ENCODE measurements at regions not wholly inside any gene's neighbourhood (a gene's known extent, or its start where the extent isn't known, plus 50 kb on each side); places are given as distances from the start of the nearest gene placed in this dataset.
"Not testable (repeated sequence)": the region's sequence is repeated elsewhere in the genome, so short reads cannot be mapped to it uniquely, and the experiment has no call there.

DNA sequence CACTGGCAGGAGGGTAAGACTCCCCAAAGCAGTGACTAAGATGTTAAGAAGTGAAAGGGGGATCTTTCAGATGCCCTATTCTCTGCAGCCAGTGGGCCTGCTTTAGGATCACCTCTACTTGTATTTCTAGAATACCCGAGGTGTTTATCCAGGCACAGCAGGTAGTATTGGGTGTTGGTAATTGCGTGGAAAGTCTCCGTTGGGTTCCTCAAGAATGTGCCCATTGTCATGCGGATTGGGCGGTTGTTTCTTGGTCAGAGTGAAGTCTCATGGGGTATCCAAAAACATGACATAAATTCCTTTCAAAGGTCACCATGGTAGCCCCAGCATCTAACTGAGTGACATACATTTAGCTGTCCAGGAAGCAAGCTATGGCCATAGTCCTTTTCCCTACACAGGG is 308.8 kb downstream of the RPIA start:
- DNase-seq (ENCODE audit: low spot score) = no peak

GRCh38 chr2:89004238-89004637 is 312.8 kb downstream of the RPIA start:
- DNase-seq (ENCODE audit: low spot score) = not testable (repeated sequence)

GRCh38 chr2:89020566-89020965 is 329.1 kb downstream of the RPIA start:
- DNase-seq (ENCODE audit: low spot score) = not testable (repeated sequence)

DNA sequence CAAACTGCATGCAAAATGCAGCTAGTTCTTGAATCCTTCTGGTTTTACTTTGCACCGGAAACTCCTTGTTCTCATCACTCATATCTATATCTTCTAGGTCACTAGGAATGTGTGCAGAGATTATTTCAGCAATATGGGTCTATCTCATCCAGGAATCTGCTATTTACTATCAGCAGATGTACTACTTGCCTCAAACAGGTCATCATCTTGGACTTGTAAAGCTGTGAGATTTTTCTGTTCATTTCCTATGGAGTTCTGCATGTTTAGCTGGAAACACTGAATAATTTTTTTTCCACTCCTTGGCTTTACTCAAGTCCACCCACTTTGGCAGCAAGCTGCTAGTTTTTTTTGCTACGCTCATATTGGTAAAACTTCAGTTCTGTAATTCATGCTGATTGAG is 334.8 kb downstream of the RPIA start:
- DNase-seq (ENCODE audit: low spot score) = not testable (repeated sequence)

- DNase-seq (ENCODE audit: low spot score) = not testable (repeated sequence)
These were observed 335.6 kb downstream of the RPIA start for GRCh38 chr2:89027115-89027514.

DNA sequence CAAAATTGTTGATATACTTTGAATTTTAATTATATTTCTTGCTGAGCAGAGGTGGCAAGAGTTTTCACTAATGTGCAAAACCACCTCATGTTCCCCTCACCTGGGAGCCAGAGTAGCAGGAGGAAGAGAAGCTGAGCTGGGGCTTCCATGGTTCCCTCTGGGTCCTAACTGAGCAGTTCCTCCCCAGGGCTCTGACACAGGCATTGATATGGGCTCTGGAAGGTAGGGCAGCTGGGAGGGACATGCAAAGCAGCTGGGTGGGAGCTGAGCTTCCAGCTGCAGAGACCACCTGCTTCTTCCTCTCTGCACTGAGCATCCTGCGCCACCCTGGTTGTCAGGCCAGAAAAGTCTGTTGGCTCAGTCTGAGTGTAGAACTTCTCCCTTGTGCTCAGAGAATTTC is 336.1 kb downstream of the RPIA start:
- not testable (repeated sequence) for DNase-seq (ENCODE audit: low spot score)

DNA sequence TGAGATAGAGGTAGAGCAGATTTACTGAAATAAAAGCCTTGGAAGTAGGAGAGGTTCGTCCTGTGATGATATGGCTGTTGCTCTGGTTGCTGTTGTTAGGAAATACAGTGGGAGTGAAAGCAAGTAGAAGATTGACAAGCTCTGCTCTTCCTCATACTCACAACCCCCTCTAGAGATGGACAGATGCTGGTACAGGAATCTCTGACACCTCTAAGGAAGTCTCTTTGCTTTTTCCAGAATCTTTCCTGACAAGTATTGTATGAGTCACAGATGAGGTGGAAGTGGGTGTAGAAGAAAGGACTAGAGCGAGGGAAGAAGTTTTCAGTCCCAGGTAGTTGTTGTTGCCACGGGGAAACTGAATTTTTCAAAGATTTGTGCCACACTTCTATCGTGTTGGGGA is 337.8 kb downstream of the RPIA start:
- DNase-seq (ENCODE audit: low spot score) = not testable (repeated sequence)

DNA sequence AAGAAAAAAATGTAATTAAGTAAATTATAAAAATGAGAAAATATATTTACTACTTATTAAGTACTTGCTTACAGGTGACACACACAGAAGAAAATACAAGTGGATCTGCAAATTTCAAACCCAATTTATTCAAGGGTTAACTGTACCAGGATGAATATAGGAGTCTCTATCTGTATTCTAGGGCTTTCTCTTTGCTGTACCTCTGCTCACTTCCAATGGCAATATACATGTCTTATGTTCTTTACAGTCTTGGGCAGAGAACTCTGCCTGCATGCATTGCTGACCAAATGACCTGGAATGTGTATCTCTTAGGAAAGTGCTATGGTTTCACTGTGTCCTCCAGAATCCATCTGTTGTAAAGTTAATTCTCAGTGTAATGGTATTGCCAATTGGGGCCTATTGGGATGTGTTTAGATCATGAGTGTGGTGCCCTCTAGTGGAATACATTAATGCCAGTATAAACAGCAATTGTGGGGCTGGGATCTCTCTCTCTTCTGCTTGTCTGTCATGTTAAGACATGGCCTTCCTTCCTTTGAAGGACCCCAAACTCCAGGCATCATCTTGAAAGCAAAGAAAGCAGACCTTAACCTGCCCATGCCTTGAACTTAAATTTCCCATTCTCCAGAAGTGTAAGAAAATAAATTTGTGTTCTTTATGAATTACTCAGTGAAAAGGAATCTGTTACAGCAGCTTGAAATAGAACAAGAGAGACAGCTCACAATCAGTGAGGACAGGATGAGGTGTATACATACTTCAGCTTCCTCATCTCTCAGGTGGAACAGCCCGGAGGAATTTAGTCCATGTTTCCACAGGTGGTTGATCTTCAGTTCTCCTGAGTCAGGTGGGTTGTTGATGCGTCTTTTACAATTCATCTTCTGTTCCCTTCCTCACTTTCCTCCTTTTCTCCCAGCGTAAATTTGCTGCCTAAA is 356.9 kb downstream of the RPIA start:
- DNase-seq (ENCODE audit: low spot score) = peak; percentile 37

DNA sequence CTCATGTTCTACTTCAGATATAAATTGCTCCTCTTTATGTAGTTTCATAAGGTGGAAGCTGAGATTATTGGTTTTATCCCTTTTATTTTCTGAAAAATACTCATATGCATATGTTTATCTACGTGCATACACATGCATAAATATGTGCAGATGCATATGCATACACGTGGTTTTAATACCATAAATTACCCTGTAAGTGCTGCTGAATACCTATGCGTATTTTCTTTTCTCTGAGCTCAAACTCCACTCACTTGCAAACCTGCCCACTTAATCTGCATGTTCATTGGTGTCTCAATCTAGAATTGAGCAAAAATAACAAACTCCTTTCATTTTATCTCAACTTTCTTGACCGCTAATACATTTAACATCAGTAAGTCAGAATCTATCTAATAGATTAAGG is 367.1 kb downstream of the RPIA start:
- DNase-seq (ENCODE audit: low spot score) = not testable (repeated sequence)

DNA sequence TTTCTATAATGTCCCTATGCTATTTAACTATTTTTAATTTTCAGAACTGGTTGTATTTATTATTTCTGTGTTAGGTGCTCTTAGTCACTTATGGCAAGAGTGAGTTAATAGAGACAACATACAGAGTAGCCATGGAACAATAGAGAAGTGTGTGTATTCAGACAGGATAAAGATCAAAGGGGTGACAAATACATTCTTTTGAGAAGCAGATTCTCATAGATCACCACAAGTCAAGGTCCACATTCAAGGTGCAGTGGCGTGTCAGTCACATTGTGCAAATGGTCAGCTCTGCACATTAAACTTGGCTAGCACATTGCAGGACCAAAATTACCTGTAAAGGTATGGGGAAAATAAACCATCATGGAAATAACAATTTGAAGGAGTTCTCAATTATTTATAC is 369.7 kb downstream of the RPIA start:
- DNase-seq (ENCODE audit: low spot score) = not testable (repeated sequence)

- not testable (repeated sequence) for DNase-seq (ENCODE audit: low spot score)
These were observed 385.3 kb downstream of the RPIA start for GRCh38 chr2:89076771-89077170.

- DNase-seq (ENCODE audit: low spot score) = not testable (repeated sequence)
These were observed 401.4 kb downstream of the RPIA start for GRCh38 chr2:89092911-89093310.

GRCh38 chr2:89095060-89095459 is 403.6 kb downstream of the RPIA start:
- not testable (repeated sequence) for DNase-seq (ENCODE audit: low spot score)

DNA sequence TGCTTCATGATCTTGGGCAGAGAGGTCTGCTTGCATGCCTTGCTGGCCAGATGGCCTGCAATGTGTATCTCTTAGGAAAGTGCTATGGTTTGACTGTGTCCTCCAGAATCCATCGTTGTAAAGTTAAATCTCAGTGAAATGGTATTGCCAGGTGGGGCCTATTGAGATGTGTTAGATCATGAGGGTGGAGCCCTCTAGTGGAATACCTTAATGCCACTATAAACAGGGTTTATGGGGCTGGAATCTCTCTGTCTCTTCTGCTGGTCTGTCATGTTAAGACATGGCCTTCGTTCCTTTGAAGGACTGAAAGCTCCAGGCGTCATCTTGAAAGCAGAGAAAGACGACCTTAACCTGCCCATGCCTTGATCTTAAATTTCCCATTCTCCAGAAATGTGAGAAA is 411.1 kb downstream of the RPIA start:
- not testable (repeated sequence) for DNase-seq (ENCODE audit: low spot score)

DNA sequence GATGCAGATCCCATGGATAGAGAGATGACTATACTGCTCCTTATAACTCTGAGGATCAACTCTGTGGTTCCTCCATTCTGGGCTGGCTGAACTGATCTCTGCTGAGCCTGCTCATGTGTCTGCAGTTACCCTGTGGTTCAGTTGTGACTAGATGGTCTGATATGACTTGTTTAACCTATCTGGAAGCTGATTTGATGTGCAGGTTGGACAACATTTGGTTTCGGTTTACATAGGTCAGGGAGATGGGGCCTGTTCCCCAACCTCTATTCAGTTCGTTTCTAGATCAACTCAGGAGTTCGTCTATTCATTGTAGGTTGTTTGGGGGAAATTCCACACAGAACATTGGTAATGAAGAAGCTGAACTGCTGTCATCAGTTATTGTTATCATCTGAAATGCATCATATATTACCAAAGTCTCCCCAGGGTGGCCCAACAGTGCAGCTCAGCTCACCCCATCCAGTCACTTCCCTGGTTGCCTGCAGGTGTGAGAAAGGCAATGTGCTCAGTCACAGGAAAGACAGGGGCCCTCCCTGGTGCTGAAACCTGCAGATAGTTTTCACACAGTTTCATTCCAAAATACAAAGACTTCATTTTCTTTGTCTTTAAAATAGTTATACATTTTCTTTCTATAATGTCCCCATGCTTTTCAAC is 415.0 kb downstream of the RPIA start:
- DNase-seq (ENCODE audit: low spot score) = not testable (repeated sequence)

- peak; percentile 43 for DNase-seq (ENCODE audit: low spot score)
These were observed 421.0 kb downstream of the RPIA start for GRCh38 chr2:89112434-89112833.

DNA sequence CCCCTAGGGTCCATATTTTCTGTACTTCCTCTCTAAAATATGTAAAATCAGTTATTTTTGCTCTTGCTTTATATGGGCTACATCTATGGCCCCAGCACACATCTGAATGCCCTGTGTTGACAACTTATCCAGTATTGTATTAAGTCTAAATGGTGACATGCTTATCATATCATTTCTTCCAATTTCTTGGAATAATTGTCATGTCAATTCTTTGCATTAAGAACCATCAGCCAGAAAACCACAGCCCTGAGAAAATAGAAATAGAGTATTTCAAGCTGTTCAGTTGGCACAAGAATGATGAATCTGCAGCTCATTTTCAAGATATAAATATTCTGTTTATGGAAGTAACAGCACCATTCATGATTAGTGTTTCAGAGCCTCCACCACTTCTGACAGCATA is 421.8 kb downstream of the RPIA start:
- DNase-seq (ENCODE audit: low spot score) = not testable (repeated sequence)

GRCh38 chr2:89129440-89129839 is 438.0 kb downstream of the RPIA start:
- DNase-seq (ENCODE audit: low spot score) = not testable (repeated sequence)

DNA sequence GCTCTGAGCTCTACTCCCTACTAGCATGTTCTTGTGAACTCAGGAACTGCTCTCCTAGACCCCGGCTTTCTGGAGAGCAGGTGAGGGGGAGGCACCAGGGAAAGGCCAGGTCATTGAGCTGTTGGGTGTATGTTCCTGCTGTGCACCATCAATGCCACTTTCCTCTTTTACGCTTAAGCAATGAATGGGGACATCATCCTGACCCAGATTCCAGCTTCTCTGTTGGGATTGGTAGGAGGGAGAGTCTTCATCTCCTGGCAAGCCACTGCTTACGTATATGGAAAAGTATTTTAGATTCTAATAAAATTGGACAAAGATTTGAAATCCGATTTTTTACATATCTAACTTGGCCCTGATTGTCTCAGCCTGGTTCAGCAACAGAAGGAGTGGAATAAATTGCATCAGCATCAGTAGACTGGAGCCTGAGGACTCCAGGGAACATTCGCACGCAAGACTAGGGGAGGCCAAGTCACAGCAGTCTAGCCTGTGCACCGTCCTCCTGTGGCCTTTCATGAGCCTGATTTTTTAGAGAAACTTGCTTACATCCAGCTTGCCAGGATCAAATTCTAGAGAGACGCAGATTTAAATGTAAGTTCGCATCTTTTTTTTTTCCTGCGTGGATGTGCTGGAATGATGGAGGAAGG is 439.3 kb downstream of the RPIA start:
- DNase-seq (ENCODE audit: low spot score) = not testable (repeated sequence)

GRCh38 chr2:89142959-89143358 is 451.5 kb downstream of the RPIA start:
- not testable (repeated sequence) for DNase-seq (ENCODE audit: low spot score)

DNA sequence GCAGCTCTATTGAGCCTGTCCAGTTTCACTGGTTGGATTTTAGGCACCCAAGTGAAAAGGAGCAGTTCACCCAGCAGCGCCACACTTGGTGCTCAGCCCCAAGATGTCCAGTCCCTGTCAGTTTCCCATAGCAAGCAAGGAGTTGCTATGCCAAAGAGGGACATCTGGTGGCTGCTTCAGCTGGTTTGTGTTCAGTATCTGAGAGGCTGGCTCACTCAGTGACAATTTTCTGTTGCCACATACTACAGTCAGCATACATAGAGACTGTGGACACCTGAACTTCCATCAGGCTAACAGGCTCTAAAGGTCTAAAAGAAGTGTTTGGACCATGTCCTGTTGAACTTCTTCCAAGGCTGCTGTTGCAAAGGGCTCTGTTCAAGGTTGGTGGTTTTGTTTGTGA is 453.9 kb downstream of the RPIA start:
- not testable (repeated sequence) for DNase-seq (ENCODE audit: low spot score)

GRCh38 chr2:89148256-89148655 is 456.8 kb downstream of the RPIA start:
- DNase-seq (ENCODE audit: low spot score) = not testable (repeated sequence)

GRCh38 chr2:89151699-89152098 is 460.2 kb downstream of the RPIA start:
- not testable (repeated sequence) for DNase-seq (ENCODE audit: low spot score)
